ENCODE measurements at regions not wholly inside any gene's neighbourhood (a gene's known extent, or its start where the extent isn't known, plus 50 kb on each side); places are given as distances from the start of the nearest gene placed in this dataset.

DNA sequence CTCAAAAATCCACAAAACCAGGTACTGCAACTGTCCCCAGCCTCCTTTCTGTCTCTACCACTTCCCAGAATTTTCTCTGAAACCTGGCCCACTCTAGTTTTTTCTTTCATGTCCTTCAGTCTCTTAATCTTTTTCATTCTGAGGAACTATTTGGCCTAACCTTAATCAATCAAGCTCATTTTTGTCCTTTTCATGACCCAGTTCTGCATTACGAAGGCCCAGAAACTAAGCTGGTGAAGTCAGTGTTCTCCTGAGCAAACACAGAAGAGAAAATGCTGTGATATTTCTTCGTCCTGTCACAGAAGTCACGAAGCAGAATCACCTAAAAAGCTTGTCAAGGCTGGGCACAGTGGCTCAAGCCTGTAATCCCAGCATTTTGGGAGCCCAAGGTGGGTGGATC is 131.7 kb upstream of the EDNRA start:
- DNase-seq: peak in 1 of 5 donors; percentile 56
- H3K27ac ChIP-seq (ENCODE audit: low read depth in 2 of 2, low read length in 2 of 2): no peak overlapping the region
- H3K4me3 ChIP-seq (ENCODE audit: low read length in 3 of 3): no peak overlapping the region
- no peak overlapping the region for H3K9ac ChIP-seq (ENCODE audit: low read length in 3 of 3)
- TF ChIP-seq CTCF (IDR thresholded peaks at IDR 0.05; ENCODE audit: borderline replicate concordance, extremely low read depth, insufficient read depth): no peak
- no peaks in the 10 kb centered on the region for H3K36me3 ChIP-seq (ENCODE audit: control insufficient read depth in 2 of 3, insufficient read depth in 3 of 3, low read length in 3 of 3)
- no peaks in the 10 kb centered on the region for H3K27me3 ChIP-seq (ENCODE audit: control insufficient read depth, insufficient read depth, low read length)
- intact Hi-C loops (cut with DNase I): no loop called here
- no peaks in the 10 kb centered on the region for H3K4me1 ChIP-seq (ENCODE audit: control insufficient read depth in 2 of 3, insufficient read depth in 2 of 3, low read depth in 1 of 3, low read length in 3 of 3)
- no peaks in the 10 kb centered on the region for H3K9me3 ChIP-seq (ENCODE audit: control insufficient read depth in 2 of 3, insufficient read depth in 1 of 3, low read length in 3 of 3)
- no peak for FAIRE-seq

DNA sequence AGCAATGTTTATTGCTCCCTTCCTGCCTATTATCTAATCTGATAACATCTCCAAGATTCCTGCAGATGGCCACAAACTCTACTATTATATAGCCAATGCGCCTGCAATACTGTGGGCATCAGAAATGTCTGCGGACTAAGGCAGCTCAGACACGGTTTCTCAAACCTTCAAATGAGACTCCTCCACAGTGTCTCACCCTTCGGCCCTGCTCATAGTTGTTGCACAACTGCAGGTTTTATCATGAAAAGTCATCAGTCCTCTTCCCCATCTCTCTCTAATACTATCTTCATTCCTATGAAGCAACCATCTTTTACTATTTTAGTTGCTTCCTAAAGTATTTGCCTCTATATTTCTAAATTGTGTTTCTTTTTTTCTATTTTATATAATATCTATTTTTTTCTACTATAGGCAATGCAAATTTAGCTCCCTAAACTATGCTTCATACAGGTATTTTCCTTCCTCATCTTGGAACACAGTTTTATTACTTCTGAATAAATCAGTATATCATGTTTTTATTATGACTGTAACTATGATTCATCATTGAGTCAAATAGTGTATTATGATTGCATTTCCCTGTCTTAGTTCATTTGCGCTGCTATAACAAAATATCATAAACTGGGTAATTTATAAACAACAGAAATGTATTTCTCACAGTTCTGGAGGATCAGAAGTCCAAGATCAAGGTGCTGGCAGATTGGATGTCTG is 129.7 kb upstream of the EDNRA start:
- TF ChIP-seq CTCF (IDR thresholded peaks at IDR 0.05; ENCODE audit: borderline replicate concordance, extremely low read depth, insufficient read depth): no peak
- no peak overlapping the region for H3K9ac ChIP-seq (ENCODE audit: low read length in 3 of 3)
- DNase-seq: no peak
- no peak overlapping the region for H3K27ac ChIP-seq (ENCODE audit: low read depth in 2 of 2, low read length in 2 of 2)
- FAIRE-seq: no peak
- no peaks in the 10 kb centered on the region for H3K9me3 ChIP-seq (ENCODE audit: control insufficient read depth in 2 of 3, insufficient read depth in 1 of 3, low read length in 3 of 3)
- no peak overlapping the region for H3K4me3 ChIP-seq (ENCODE audit: low read length in 3 of 3)
- peaks cover 0 to 3% (median 0%) of the 10 kb centered on the region in 3 donors for H3K4me1 ChIP-seq (ENCODE audit: control insufficient read depth in 2 of 3, insufficient read depth in 2 of 3, low read depth in 1 of 3, low read length in 3 of 3)
- H3K36me3 ChIP-seq (ENCODE audit: control insufficient read depth in 2 of 3, insufficient read depth in 3 of 3, low read length in 3 of 3): no peaks in the 10 kb centered on the region
- no peaks in the 10 kb centered on the region for H3K27me3 ChIP-seq (ENCODE audit: control insufficient read depth, insufficient read depth, low read length)
- intact Hi-C loops (cut with DNase I): no loop called here

GRCh38 chr4:147354237-147354636 is 126.7 kb upstream of the EDNRA start:
- intact Hi-C loops (cut with DNase I): no loop called here
- FAIRE-seq (no peak), DNase-seq (peak in 2 of 5 donors; percentile 70 to 86)
- no peaks in the 10 kb centered on the region for H3K9me3 ChIP-seq (ENCODE audit: control insufficient read depth in 2 of 3, insufficient read depth in 1 of 3, low read length in 3 of 3)
- H3K4me1 ChIP-seq (ENCODE audit: control insufficient read depth in 2 of 3, insufficient read depth in 2 of 3, low read depth in 1 of 3, low read length in 3 of 3): peaks cover 0 to 3% (median 0%) of the 10 kb centered on the region in 3 donors
- no peak overlapping the region for H3K27ac ChIP-seq (ENCODE audit: low read depth in 2 of 2, low read length in 2 of 2)
- H3K36me3 ChIP-seq (ENCODE audit: control insufficient read depth in 2 of 3, insufficient read depth in 3 of 3, low read length in 3 of 3): no peaks in the 10 kb centered on the region
- no peak for TF ChIP-seq CTCF (IDR thresholded peaks at IDR 0.05; ENCODE audit: borderline replicate concordance, extremely low read depth, insufficient read depth)
- no peaks in the 10 kb centered on the region for H3K27me3 ChIP-seq (ENCODE audit: control insufficient read depth, insufficient read depth, low read length)
- H3K9ac ChIP-seq (ENCODE audit: low read length in 3 of 3): no peak overlapping the region
- H3K4me3 ChIP-seq (ENCODE audit: low read length in 3 of 3): no peak overlapping the region

Measured in kidney (tissue), 13 donors.